Erythroblast (primary cell): ENCODE measurements at regions not wholly inside any gene's neighbourhood (a gene's known extent, or its start where the extent isn't known, plus 50 kb on each side); places are given as distances from the start of the nearest gene placed in this dataset.

ENCODE experiments used
- GATA1 ChIP-seq: IDR thresholded peaks from 2 replicates; pipeline ENCODE4 v1.6.1; 2011; ENCODE audit warnings: low read depth, mild to moderate bottlenecking, control low read depth, low read length, moderate library complexity
- POLR2A ChIP-seq: IDR thresholded peaks from 2 replicates; pipeline ENCODE4 v1.6.1; 2011; ENCODE audit warnings: mild to moderate bottlenecking, low read length

DNA sequence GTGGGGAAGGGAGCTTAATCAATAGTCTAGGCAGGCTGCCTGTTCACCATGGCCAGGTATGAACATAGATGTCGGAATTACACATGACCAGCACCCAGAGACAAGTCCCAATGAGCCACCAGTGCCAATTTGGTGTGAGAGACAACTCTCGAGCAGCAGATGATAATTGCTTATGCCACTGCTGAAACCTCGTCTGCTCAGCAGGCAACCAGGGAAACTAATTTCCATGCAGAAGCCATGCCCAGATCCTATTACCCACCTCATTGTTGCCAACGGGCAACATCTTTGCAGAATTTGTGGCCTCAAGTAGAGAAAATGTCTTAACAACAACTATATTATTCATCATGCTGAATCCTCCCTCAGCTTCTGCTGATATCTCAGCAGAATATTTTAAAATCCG is 84.9 kb downstream of the CGGBP1 start:
- TF ChIP-seq POLR2A (no peak), GATA1 (no peak)
